Astrocyte (in vitro differentiated cells and primary cell): ENCODE measurements at regions not wholly inside any gene's neighbourhood (a gene's known extent, or its start where the extent isn't known, plus 50 kb on each side); places are given as distances from the start of the nearest gene placed in this dataset.

Experiments
- DNase-seq: peaks from one replicate; pipeline ENCODE4 v3.0.0-alpha.2; 2010; ENCODE audit warnings: low read depth
- FAIRE-seq: peaks from 2 replicates; lab custom pipeline; 2011; peaks lifted over from hg19 to GRCh38; lab: Jason Lieb, UNC
- H2AFZ ChIP-seq: 2 replicates; pipeline ENCODE4 v1.6.0; 2012; ENCODE audit warnings: low read depth, low read length, inconsistent platforms
- H3K27ac ChIP-seq: 2 replicates; pipeline ENCODE4 v1.5.1; 2011; ENCODE audit warnings: low read depth, low read length, inconsistent platforms
- H3K27me3 ChIP-seq: 2 replicates; pipeline ENCODE4 v1.6.0; 2011; ENCODE audit warnings: low read length, inconsistent platforms; ENCODE audit not compliant: insufficient read depth
- H3K36me3 ChIP-seq: 2 replicates; pipeline ENCODE4 v1.5.1; 2011; ENCODE audit warnings: low read length, inconsistent platforms; ENCODE audit not compliant: insufficient read depth
- H3K4me1 ChIP-seq: 2 replicates; pipeline ENCODE4 v1.5.1; 2011; ENCODE audit warnings: low read length, inconsistent platforms; ENCODE audit not compliant: insufficient read depth
- H3K4me2 ChIP-seq: 2 replicates; pipeline ENCODE4 v1.6.0; 2012; ENCODE audit warnings: low read length, inconsistent platforms
- H3K4me3 ChIP-seq: 2 replicates; pipeline ENCODE4 v1.5.1; 2011; ENCODE audit warnings: low read depth, mild to moderate bottlenecking, low read length, inconsistent platforms; ENCODE audit not compliant: insufficient read depth
- H3K79me2 ChIP-seq: 2 replicates; pipeline ENCODE4 v1.6.0; 2012; ENCODE audit warnings: mild to moderate bottlenecking, low read length, inconsistent platforms; ENCODE audit not compliant: insufficient read depth
- H3K9ac ChIP-seq: 2 replicates; pipeline ENCODE4 v1.6.0; 2012; ENCODE audit warnings: mild to moderate bottlenecking, low read length, inconsistent platforms
- H3K9me3 ChIP-seq: 2 replicates; pipeline ENCODE4 v1.5.1; 2012; ENCODE audit warnings: low read depth, mild to moderate bottlenecking, low read length, inconsistent platforms; ENCODE audit not compliant: insufficient read depth
- H4K20me1 ChIP-seq: 2 replicates; pipeline ENCODE4 v1.6.0; 2012; ENCODE audit warnings: low read length, inconsistent platforms; ENCODE audit not compliant: insufficient read depth
- H3K27ac Mint-ChIP-seq: one replicate; pipeline ENCODE4 v1.8.0; 2021; ENCODE audit warnings: mild to moderate bottlenecking, mixed read lengths; ENCODE audit not compliant: unreplicated experiment
- H3K27me3 Mint-ChIP-seq: one replicate; pipeline ENCODE4 v1.8.0; 2021; ENCODE audit warnings: low read depth, mixed read lengths; ENCODE audit not compliant: unreplicated experiment
- H3K36me3 Mint-ChIP-seq: one replicate; pipeline ENCODE4 v1.8.0; 2021; ENCODE audit warnings: low read depth, mixed read lengths; ENCODE audit not compliant: unreplicated experiment
- H3K4me1 Mint-ChIP-seq: one replicate; pipeline ENCODE4 v1.8.0; 2021; ENCODE audit warnings: low read depth, mixed read lengths; ENCODE audit not compliant: unreplicated experiment
- H3K4me3 Mint-ChIP-seq: one replicate; pipeline ENCODE4 v1.8.0; 2021; ENCODE audit warnings: mild to moderate bottlenecking, moderate library complexity, mixed read lengths; ENCODE audit not compliant: unreplicated experiment
- H3K9me3 Mint-ChIP-seq: one replicate; pipeline ENCODE4 v1.8.0; 2021; ENCODE audit warnings: mild to moderate bottlenecking, mixed read lengths; ENCODE audit not compliant: unreplicated experiment
- EZH2 ChIP-seq: IDR thresholded peaks from 2 replicates; pipeline ENCODE4 v1.6.1; 2012; ENCODE audit warnings: mild to moderate bottlenecking, low read length, inconsistent platforms; ENCODE audit not compliant: insufficient read depth
- TF ChIP-seq, protein P1 (sequence below): IDR thresholded peaks from 2 replicates; pipeline ENCODE4 v1.5.1; 2011; ENCODE audit warnings: low read depth, mild to moderate bottlenecking, inconsistent platforms, low read length, moderate library complexity; ENCODE audit not compliant: insufficient read depth

DNA sequence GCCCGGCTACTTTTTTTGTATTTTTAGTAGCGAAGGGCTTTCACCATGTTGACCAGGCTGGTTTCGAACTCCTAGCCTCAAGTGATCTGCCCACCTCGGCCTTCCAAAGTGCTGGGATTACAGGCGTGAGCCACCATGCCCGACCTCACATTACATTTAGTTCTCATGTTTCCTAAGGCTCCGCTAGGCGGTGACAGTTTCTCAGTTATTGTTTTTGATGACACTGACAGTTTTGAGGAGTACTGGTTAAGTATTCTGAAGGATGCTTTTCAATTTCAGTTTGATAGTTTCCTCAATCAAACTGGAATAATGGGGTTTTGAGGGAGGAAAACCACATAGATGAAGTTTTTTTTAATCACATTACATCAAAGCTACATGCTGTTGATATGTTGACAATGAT, 1028.5 kb downstream of the CDH8 start:
- H3K4me1 Mint-ChIP-seq: no peaks in the 10 kb centered on the region
- TF ChIP-seq EZH2: no peak
- TF ChIP-seq, protein P1, sequence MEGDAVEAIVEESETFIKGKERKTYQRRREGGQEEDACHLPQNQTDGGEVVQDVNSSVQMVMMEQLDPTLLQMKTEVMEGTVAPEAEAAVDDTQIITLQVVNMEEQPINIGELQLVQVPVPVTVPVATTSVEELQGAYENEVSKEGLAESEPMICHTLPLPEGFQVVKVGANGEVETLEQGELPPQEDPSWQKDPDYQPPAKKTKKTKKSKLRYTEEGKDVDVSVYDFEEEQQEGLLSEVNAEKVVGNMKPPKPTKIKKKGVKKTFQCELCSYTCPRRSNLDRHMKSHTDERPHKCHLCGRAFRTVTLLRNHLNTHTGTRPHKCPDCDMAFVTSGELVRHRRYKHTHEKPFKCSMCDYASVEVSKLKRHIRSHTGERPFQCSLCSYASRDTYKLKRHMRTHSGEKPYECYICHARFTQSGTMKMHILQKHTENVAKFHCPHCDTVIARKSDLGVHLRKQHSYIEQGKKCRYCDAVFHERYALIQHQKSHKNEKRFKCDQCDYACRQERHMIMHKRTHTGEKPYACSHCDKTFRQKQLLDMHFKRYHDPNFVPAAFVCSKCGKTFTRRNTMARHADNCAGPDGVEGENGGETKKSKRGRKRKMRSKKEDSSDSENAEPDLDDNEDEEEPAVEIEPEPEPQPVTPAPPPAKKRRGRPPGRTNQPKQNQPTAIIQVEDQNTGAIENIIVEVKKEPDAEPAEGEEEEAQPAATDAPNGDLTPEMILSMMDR: no peak
- FAIRE-seq: no peak
- Histone ChIP-seq H3K9me3 (no peaks in the 10 kb centered on the region), H3K79me2 (no peaks in the 10 kb centered on the region), H3K36me3 (no peaks in the 10 kb centered on the region), H3K9ac (no peak overlapping the region), H3K4me3 (no peak overlapping the region), H3K27me3 (no peaks in the 10 kb centered on the region), H2AFZ (no peak overlapping the region), H3K27ac (no peak overlapping the region), H3K4me1 (no peaks in the 10 kb centered on the region), H4K20me1 (no peaks in the 10 kb centered on the region), H3K4me2 (no peak overlapping the region)
- no peak for DNase-seq
- H3K4me3 Mint-ChIP-seq: no peak overlapping the region
- no peaks in the 10 kb centered on the region for H3K27me3 Mint-ChIP-seq
- no peaks in the 10 kb centered on the region for H3K9me3 Mint-ChIP-seq
- H3K27ac Mint-ChIP-seq: no peak overlapping the region
- H3K36me3 Mint-ChIP-seq: no peaks in the 10 kb centered on the region

- no peaks in the 10 kb centered on the region for H3K27me3 Mint-ChIP-seq
- Histone ChIP-seq H3K27me3 (no peaks in the 10 kb centered on the region), H3K27ac (no peak overlapping the region), H3K4me3 (no peak overlapping the region), H4K20me1 (no peaks in the 10 kb centered on the region), H3K79me2 (no peaks in the 10 kb centered on the region), H3K9me3 (no peaks in the 10 kb centered on the region), H3K4me2 (no peak overlapping the region), H3K4me1 (no peaks in the 10 kb centered on the region), H3K9ac (no peak overlapping the region), H3K36me3 (no peaks in the 10 kb centered on the region), H2AFZ (no peak overlapping the region)
- H3K36me3 Mint-ChIP-seq: no peaks in the 10 kb centered on the region
- no peak overlapping the region for H3K4me3 Mint-ChIP-seq
- H3K4me1 Mint-ChIP-seq: peaks cover 9% of the 10 kb centered on the region
- FAIRE-seq: no peak
- TF ChIP-seq, protein P1: no peak
- TF ChIP-seq EZH2: no peak
- no peaks in the 10 kb centered on the region for H3K9me3 Mint-ChIP-seq
- no peak for DNase-seq
- no peak overlapping the region for H3K27ac Mint-ChIP-seq
These were observed 1030.3 kb downstream of the CDH8 start for GRCh38 chr16:61005952-61006351.

GRCh38 chr16:61002479-61003204, 1033.6 kb downstream of the CDH8 start:
- Histone ChIP-seq H3K9ac (no peak overlapping the region), H3K27ac (no peak overlapping the region), H3K4me2 (no peak overlapping the region), H3K36me3 (no peaks in the 10 kb centered on the region), H3K4me3 (no peak overlapping the region), H3K4me1 (no peaks in the 10 kb centered on the region), H2AFZ (no peak overlapping the region), H3K27me3 (no peaks in the 10 kb centered on the region), H3K79me2 (no peaks in the 10 kb centered on the region), H3K9me3 (no peaks in the 10 kb centered on the region), H4K20me1 (no peaks in the 10 kb centered on the region)
- TF ChIP-seq, protein P1: no peak
- no peak for TF ChIP-seq EZH2
- Mint-ChIP-seq H3K4me3 (no peak overlapping the region), H3K4me1 (peaks cover 14% of the 10 kb centered on the region), H3K9me3 (no peaks in the 10 kb centered on the region), H3K27me3 (no peaks in the 10 kb centered on the region), H3K27ac (no peak overlapping the region), H3K36me3 (no peaks in the 10 kb centered on the region)
- DNase-seq: no peak
- FAIRE-seq: no peak
